ENCODE measurements at regions not wholly inside any gene's neighbourhood (a gene's known extent, or its start where the extent isn't known, plus 50 kb on each side); places are given as distances from the start of the nearest gene placed in this dataset.
A peak's percentile ranks its signal among the peaks of the same experiment; 100 is the strongest.

- Histone ChIP-seq H3K4me1 (ENCODE audit: insufficient read depth, low read length, poor library complexity, severe bottlenecking) (no peaks in the 10 kb centered on the region), H4K20me1 (ENCODE audit: insufficient read depth, low read length) (no peaks in the 10 kb centered on the region), H3K36me3 (ENCODE audit: insufficient read depth, low read length) (no peaks in the 10 kb centered on the region), H3K79me2 (ENCODE audit: insufficient read depth, low read depth, low read length) (no peaks in the 10 kb centered on the region), H3K4me2 (ENCODE audit: low read length) (no peak overlapping the region), H2AFZ (ENCODE audit: low read length) (no peak overlapping the region), H3K9me3 (ENCODE audit: low read length) (peaks cover 10% of the 10 kb centered on the region; the same call in 1 of the 2 replicates), H3K27ac (ENCODE audit: low read depth, low read length, poor library complexity, severe bottlenecking) (no peak overlapping the region), H3K4me3 (ENCODE audit: low read depth, low read length, poor library complexity, severe bottlenecking) (no peak overlapping the region), H3K9me2 (ENCODE audit: insufficient read depth, low read length) (no peaks in the 10 kb centered on the region)
- no TSS peak for BruUV-seq (replicated peaks)
- DNase-seq (ENCODE audit: low spot score): no peak
- TF ChIP-seq CTCF (conservative IDR thresholded peaks at IDR 0.05; ENCODE audit: low read length) (no peak), EZH2phosphoT487 (IDR thresholded peaks at IDR 0.05; ENCODE audit: borderline replicate concordance, low read depth, low read length) (no peak)
- ChIA-PET CTCF (ENCODE audit: unreplicated experiment) (no interaction called here), POLR2A (interaction anchor here (1.3 kb wide), 1 partner anchor 155 kb away, joined by 4 read pairs; the partner anchor contains the start of gene ARRDC3)
- intact Hi-C loops (cut with micrococcal nuclease; ENCODE audit: unreplicated experiment): loop anchor here (5.0 kb wide), 1 partner anchor 126 kb away; no protein-coding TSS in a partner anchor
Measured at GRCh38 chr5:91228188-91228587, 154.9 kb downstream of the ARRDC3 start.

GRCh38 chr5:91225848-91226686, 157.1 kb downstream of the ARRDC3 start:
- intact Hi-C loops (cut with micrococcal nuclease; ENCODE audit: unreplicated experiment): loop anchor here (1.0 to 5.0 kb wide), 3 partner anchors 124 to 193 kb away; no protein-coding TSS in a partner anchor
- ChIA-PET CTCF (ENCODE audit: unreplicated experiment) (interaction anchor here (0.6 to 2.0 kb wide), 3 partner anchors 159 to 294 kb away, joined by 3 to 9 read pairs (median 3); no protein-coding TSS in a partner anchor), POLR2A (no interaction called here)
- H3K9me2 ChIP-seq (ENCODE audit: insufficient read depth, low read length): no peaks in the 10 kb centered on the region
- no peaks in the 10 kb centered on the region for H3K4me1 ChIP-seq (ENCODE audit: insufficient read depth, low read length, poor library complexity, severe bottlenecking)
- H3K36me3 ChIP-seq (ENCODE audit: insufficient read depth, low read length): no peaks in the 10 kb centered on the region
- no peak overlapping the region for H3K4me3 ChIP-seq (ENCODE audit: low read depth, low read length, poor library complexity, severe bottlenecking)
- no peaks in the 10 kb centered on the region for H3K79me2 ChIP-seq (ENCODE audit: insufficient read depth, low read depth, low read length)
- no TSS peak for BruUV-seq (replicated peaks)
- H3K4me2 ChIP-seq (ENCODE audit: low read length): no peak overlapping the region
- H3K27ac ChIP-seq (ENCODE audit: low read depth, low read length, poor library complexity, severe bottlenecking): no peak overlapping the region
- no peak overlapping the region for H2AFZ ChIP-seq (ENCODE audit: low read length)
- TF ChIP-seq CTCF (conservative IDR thresholded peaks at IDR 0.05; ENCODE audit: low read length) (peak; percentile 81), EZH2phosphoT487 (IDR thresholded peaks at IDR 0.05; ENCODE audit: borderline replicate concordance, low read depth, low read length) (no peak)
- peaks cover 10% of the 10 kb centered on the region; the same call in 1 of the 2 replicates for H3K9me3 ChIP-seq (ENCODE audit: low read length)
- peak; percentile 67 for DNase-seq (ENCODE audit: low spot score)
- H4K20me1 ChIP-seq (ENCODE audit: insufficient read depth, low read length): no peaks in the 10 kb centered on the region

- H3K4me2 ChIP-seq (ENCODE audit: low read length): no peak overlapping the region
- no peaks in the 10 kb centered on the region for H3K4me1 ChIP-seq (ENCODE audit: insufficient read depth, low read length, poor library complexity, severe bottlenecking)
- H3K4me3 ChIP-seq (ENCODE audit: low read depth, low read length, poor library complexity, severe bottlenecking): no peak overlapping the region
- H3K9me3 ChIP-seq (ENCODE audit: low read length): peaks cover 10% of the 10 kb centered on the region; the same call in 1 of the 2 replicates
- CTCF ChIA-PET (ENCODE audit: unreplicated experiment): no interaction called here
- H4K20me1 ChIP-seq (ENCODE audit: insufficient read depth, low read length): no peaks in the 10 kb centered on the region
- H3K9me2 ChIP-seq (ENCODE audit: insufficient read depth, low read length): no peaks in the 10 kb centered on the region
- H3K27ac ChIP-seq (ENCODE audit: low read depth, low read length, poor library complexity, severe bottlenecking): no peak overlapping the region
- H2AFZ ChIP-seq (ENCODE audit: low read length): no peak overlapping the region
- TF ChIP-seq EZH2phosphoT487 (IDR thresholded peaks at IDR 0.05; ENCODE audit: borderline replicate concordance, low read depth, low read length): no peak
- no peak for TF ChIP-seq CTCF (conservative IDR thresholded peaks at IDR 0.05; ENCODE audit: low read length)
- no peak for DNase-seq (ENCODE audit: low spot score)
- POLR2A ChIA-PET: no interaction called here
- H3K79me2 ChIP-seq (ENCODE audit: insufficient read depth, low read depth, low read length): no peaks in the 10 kb centered on the region
- intact Hi-C loops (cut with micrococcal nuclease; ENCODE audit: unreplicated experiment): loop anchor here (5.0 kb wide), 1 partner anchor 123 kb away; no protein-coding TSS in a partner anchor
- H3K36me3 ChIP-seq (ENCODE audit: insufficient read depth, low read length): no peaks in the 10 kb centered on the region
- no TSS peak for BruUV-seq (replicated peaks)
Measured at GRCh38 chr5:91224969-91225368, 158.1 kb downstream of the ARRDC3 start.

Measured in OCI-LY7 (cell line).